GM18873 (cell line): ENCODE measurements at regions not wholly inside any gene's neighbourhood (a gene's known extent, or its start where the extent isn't known, plus 50 kb on each side); places are given as distances from the start of the nearest gene placed in this dataset.
"Not testable (repeated sequence)": the region's sequence is repeated elsewhere in the genome, so short reads cannot be mapped to it uniquely, and the experiment has no call there.

Experiments
- ATAC-seq: cut with Tn5 transposase; IDR thresholded peaks from one replicate; pipeline ENCODE4 v1.9.1; 2021; ENCODE audit warnings: mild to moderate bottlenecking, moderate library complexity, moderate number of reproducible peaks; ENCODE audit not compliant: unreplicated experiment, low FRiP score

- ATAC-seq, result no peak
Observed at GRCh38 chr3:157859541-157859940, 246.7 kb downstream of the SHOX2 start.

DNA sequence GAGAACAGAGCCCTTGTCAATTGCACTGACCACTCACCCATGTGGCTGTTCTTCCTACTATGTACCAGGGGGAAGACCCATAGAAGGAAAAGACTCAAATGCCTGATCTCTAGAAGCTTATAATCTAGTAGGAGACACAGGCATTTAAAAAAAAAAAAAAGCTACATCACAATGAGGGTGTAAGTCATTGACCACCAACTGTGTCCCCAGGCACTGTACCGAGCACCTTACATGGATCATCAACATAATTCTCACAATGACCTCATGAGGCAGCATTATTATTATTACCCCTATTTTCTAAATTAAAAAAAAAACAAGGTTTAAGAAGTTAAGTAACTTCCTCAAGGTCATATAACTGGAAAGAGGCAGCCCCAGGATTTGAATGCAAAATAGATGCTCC, 247.4 kb downstream of the SHOX2 start:
- no peak for ATAC-seq

DNA sequence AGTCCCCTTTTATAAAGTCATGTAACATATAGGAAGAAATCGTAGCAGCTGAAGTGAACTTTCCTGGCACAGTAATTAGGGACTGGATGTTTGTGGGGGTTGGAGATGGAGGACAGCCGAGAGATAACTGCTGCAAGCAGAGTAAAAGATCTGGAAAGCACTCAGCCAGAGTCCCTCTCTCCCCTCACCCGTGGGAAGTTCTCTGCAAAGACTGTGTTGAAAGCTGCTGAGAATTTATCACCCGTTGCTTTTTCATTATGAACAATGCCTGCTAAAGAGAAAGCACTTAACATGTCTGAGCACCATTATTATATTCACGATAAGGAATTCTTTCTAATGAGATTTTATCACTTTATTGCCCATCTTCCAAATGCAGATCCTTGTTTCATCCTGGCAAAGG, 248.8 kb downstream of the SHOX2 start:
- ATAC-seq, result no peak

- ATAC-seq, result no peak
Observed at GRCh38 chr3:157856078-157856939, 249.9 kb downstream of the SHOX2 start.

DNA sequence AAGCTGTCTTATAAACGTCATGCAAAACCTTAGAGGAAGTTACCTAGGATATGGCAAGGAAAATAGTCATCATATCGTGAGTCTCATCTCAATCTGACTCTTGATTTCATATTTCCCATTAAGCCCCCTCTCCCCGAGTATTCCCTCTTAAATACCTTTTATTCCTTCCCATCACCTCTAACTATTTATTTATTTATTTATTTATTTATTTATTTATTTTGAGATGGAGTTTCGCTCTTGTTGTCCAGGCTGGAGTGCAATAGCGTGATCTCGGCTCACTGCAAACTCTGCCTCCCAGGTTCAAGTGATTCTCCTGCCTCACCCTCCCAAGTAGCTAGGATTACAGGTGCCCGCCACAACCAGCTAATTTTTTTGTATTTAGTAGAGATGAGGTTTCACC, 260.4 kb downstream of the SHOX2 start:
- ATAC-seq, result not testable (repeated sequence)

- ATAC-seq, result no peak
Observed at GRCh38 chr3:157844800-157845565, 261.2 kb downstream of the SHOX2 start.

DNA sequence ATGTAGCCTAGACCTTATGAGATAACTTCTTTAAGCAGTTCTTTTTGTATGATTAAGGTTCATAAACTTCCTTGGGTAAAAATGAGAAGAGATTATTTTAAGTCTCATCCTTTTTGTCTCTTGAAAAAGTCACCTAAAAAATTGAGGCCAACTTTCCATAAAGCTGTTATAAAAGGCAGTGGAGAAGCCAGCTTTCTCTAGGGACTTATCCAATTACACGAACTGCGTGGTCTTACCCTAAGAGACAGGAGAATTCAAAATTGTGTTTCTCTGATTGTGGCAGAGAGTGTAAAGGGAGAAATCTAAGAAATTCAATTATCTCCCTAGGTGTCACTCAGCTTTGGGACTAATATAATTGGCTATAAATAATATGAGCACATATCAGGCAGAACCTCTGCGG, 262.0 kb downstream of the SHOX2 start:
- no peak for ATAC-seq

GRCh38 chr3:157841029-157841428, 265.2 kb downstream of the SHOX2 start:
- no peak for ATAC-seq

DNA sequence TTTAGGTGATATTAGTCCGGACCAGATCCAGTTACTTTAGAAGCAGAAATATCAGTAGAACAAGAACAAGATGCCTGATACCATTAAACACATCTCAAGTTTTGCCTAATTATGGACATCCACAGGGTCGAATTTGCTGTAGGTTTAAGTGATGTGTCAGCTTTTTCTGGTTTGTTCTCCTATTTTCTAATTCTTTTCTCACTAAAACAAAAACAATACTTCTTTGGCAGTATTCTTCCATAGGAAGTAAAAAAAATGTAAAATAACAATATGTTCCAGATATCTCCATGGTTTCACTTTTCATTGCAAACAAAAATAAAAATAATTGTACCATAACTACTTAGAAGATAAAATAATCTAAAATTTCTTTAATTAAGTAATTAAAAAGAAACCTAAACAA, 265.7 kb downstream of the SHOX2 start:
- no peak for ATAC-seq

- no peak for ATAC-seq
Observed at GRCh38 chr3:157838457-157838856, 267.8 kb downstream of the SHOX2 start.

DNA sequence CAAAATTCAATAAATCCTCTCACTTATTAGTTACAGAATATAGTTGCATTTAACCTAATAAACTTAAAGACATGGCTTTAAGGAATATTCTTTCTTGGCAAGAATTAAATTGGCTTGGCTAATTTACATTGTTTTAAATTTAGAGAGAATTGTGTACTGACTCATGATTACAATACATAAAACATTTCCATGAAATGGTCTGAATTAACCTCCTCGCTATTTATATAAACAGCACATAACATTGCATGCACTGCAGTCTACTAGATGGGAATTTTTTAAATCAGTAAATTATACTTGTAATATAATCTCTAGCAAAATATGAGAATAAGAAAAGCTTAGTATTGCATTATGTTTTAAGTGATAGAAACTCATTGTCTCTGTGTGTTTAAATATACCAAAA, 268.9 kb downstream of the SHOX2 start:
- no peak for ATAC-seq

GRCh38 chr3:157836022-157836421, 270.2 kb downstream of the SHOX2 start:
- ATAC-seq, result no peak

- ATAC-seq, result no peak
Observed at GRCh38 chr3:157832588-157832987, 273.6 kb downstream of the SHOX2 start.

DNA sequence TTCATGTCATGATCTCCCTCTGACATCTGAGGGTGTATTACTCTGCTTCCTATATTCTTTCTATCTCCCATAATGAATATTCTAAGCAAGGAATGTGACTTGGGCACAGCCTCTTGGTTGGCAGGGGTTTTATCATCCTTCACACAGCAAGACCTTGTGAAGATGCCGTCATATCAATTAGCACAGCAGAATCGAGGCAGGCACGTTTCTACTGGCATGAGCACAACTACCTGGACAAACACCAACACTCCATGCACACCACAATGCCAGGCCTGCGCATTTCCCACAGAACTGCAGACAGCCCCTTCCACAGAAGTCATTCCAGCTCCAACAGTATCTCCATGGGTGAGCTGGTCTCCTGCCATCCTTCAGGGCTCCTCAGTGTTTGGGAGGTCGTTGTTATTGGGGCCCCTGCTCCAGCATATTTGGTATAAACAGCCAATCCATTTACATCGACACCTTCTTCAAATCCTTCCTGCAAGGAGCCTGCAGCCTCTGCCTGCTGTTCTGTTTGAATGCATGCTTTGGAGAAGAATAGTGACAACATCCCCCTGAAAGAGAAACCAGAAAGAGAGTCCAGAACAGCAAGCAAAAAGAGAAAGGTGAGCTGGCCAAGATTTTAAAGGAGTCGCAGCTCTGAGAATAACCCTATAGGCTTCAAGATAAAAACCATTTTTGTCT, 275.5 kb downstream of the SHOX2 start:
- no peak for ATAC-seq

GRCh38 chr3:157829786-157830185, 276.4 kb downstream of the SHOX2 start:
- no peak for ATAC-seq

DNA sequence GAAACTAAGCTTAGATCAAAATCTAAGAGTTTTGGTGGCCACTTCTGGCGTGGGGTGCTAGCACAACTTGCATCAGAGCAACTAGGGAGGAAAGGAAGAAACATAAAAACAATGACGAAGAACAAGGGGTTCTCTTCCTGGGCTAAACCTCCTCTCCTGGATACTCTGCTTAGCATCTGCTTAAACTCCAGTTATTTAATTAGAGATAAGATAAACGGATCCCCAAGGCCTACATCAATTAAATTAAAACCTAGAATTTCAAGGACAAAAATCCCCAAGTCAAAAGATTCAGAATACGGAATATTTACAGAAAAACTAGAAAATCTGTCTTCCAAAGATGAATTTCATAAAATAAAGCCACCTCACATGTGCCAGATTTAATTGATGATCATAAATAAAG, 281.9 kb downstream of the SHOX2 start:
- no peak for ATAC-seq

DNA sequence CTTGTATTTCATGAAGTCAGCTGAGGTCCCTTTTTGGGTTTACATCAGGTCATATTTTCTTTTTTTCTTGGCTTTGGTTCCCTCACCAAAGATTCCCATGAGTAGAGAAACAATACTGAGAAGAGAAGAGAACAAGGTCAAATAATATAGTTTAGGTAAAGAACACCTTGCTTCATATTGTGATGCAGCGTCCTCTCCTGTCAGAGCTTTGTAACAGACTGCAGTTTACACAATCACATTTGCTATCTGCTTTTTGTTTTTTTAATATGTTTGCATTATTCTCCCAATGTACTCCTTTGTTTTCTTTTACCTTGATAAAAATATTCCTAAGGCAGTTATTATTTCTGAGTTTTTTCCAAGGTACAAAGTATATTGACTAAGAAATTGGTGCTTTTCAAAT, 283.2 kb downstream of the SHOX2 start:
- ATAC-seq, result no peak

GRCh38 chr3:157820157-157820517, 286.1 kb downstream of the SHOX2 start:
- no peak for ATAC-seq

DNA sequence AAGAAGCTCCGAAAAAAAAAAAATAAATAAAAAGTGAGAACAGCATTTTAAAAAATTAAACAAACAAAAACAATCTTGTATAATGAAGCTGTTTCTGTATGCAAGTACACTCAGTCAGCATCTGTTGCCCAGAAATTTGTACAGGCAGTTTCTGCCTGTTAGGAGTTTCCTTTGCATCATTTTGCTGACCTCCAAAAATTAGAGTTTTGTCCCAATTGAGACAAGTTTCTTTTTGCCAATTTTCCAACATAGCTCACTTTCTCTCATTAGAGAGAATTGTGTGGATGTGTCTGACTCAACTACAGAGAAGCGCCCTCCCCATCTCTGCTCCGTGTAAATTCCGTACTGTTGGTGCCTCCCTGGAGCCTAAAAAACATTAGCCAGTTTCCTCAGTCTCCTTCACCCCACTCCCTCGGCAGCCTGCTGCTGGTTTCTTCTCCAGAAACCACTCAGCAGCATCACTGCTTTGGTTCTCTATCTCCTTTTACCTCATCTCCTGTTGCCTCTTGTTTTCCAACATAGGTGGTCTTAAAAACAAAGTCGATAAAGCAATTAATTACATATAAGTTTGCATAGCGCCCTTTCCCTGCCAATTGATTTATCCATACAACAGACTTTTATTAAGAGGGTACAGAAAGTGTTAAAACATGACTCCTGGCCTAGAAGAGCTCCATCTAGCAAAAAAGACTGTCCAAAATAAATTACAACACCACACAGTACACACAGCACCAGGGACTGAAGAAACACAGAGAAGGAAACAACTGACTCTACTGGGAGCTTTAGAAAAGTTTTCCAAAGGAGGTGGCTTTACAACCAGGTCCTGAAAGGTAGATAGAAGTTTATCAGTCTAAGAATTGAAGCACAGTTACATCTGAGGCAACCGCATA, 286.7 kb downstream of the SHOX2 start:
- ATAC-seq, result no peak

DNA sequence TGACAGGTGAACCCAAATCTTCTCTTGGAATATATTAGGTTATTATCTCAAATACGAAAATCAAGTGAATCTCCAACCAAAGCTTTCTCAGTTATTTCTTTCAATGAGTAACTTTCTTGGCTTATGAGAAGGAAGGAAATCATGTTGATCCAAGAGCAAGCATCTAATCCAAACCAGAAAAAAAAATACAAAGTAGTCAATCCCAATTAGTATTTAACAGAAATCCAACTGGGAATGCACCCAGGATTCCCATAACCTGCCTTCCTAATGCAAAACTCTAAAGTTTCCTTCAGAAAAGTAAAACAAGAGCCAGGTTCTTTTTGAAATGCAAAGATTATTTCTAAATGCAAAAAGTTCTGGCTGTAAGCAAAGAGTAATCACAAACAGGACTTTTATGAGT, 289.3 kb downstream of the SHOX2 start:
- ATAC-seq, result no peak
